ENCODE measurements at regions not wholly inside any gene's neighbourhood (a gene's known extent, or its start where the extent isn't known, plus 50 kb on each side); places are given as distances from the start of the nearest gene placed in this dataset.

DNA sequence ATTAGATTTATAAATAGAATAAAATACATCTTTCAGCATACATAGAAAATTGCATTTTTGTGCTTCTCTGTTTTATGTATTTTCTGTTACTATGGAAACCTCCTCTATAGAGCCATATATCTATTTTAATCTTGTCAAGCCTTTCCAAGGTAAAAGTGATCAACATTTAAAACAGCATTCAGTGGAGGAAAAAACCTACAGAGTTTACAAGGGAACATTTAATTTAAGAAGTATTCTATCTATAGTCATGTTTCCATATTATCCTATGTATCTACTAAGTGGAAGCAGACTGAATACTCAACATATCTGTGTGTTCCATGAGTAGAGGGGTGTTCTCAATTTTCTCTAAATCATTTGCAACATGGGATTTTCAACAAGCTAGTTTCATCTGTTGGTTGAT is 791.4 kb downstream of the CDH18 start:
- H3K27me3 ChIP-seq (ENCODE audit: control insufficient read depth, insufficient read depth, low read length), result no peaks in the 10 kb centered on the region
- H3K9me3 ChIP-seq (ENCODE audit: control insufficient read depth, insufficient read depth, low read depth, low read length), result no peaks in the 10 kb centered on the region
- H3K4me3 ChIP-seq (replicated peaks in 1 of 4; ENCODE audit: control extremely low read depth in 1 of 4, insufficient read depth in 1 of 4, low read depth in 3 of 4, low read length in 4 of 4), result no peak overlapping the region
- no peaks in the 10 kb centered on the region for H3K4me1 ChIP-seq (ENCODE audit: control insufficient read depth, extremely low read depth, insufficient read depth, low read length)
- H3K4me2 ChIP-seq (ENCODE audit: extremely low read depth, insufficient read depth, low read length), result no peak overlapping the region
- H3K27ac ChIP-seq (ENCODE audit: insufficient read depth, low read length), result no peak overlapping the region
- H4K20me1 ChIP-seq (ENCODE audit: control insufficient read depth, extremely low read depth, insufficient read depth, low read length), result no peaks in the 10 kb centered on the region
- TF ChIP-seq, protein P1, sequence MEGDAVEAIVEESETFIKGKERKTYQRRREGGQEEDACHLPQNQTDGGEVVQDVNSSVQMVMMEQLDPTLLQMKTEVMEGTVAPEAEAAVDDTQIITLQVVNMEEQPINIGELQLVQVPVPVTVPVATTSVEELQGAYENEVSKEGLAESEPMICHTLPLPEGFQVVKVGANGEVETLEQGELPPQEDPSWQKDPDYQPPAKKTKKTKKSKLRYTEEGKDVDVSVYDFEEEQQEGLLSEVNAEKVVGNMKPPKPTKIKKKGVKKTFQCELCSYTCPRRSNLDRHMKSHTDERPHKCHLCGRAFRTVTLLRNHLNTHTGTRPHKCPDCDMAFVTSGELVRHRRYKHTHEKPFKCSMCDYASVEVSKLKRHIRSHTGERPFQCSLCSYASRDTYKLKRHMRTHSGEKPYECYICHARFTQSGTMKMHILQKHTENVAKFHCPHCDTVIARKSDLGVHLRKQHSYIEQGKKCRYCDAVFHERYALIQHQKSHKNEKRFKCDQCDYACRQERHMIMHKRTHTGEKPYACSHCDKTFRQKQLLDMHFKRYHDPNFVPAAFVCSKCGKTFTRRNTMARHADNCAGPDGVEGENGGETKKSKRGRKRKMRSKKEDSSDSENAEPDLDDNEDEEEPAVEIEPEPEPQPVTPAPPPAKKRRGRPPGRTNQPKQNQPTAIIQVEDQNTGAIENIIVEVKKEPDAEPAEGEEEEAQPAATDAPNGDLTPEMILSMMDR (conservative IDR thresholded peaks at IDR 0.05 in 1 of 2, IDR thresholded peaks at IDR 0.05 in 1 of 2; ENCODE audit: low read depth in 1 of 2, low read length in 2 of 2), result no peak
- no peak for TF ChIP-seq EZH2 (IDR thresholded peaks at IDR 0.05; ENCODE audit: low read length, missing control alignments)
- no peaks in the 10 kb centered on the region for H3K36me3 ChIP-seq (ENCODE audit: control insufficient read depth, insufficient read depth, low read length)
- no peaks in the 10 kb centered on the region for H3K79me2 ChIP-seq (ENCODE audit: control insufficient read depth, insufficient read depth, low read length)
- H3K9ac ChIP-seq (ENCODE audit: insufficient read depth, low read length), result no peak overlapping the region
- no peak for DNase-seq (ENCODE audit: low read depth in 2 of 2)
- no peak overlapping the region for H2AFZ ChIP-seq (ENCODE audit: low read length)

DNA sequence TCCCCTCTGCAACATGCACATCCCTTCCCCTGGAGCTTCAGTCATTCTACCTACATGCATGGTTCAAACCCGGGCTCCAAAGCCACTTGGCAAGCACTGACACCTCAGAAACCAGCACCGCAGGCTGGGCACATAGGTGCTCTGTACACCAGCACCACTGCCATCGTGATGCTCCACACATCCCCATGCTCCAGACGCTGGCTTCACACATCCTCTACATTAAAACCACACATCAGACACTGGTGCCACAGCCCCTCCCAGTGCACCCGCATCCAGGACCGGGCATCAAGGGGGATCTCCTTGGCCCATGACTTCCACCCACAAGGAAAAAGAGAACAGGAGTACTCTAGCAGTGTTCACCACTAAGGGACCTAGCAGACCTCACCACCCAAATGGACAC is 787.7 kb downstream of the CDH18 start:
- Histone ChIP-seq H3K36me3 (ENCODE audit: control insufficient read depth, insufficient read depth, low read length) (no peaks in the 10 kb centered on the region), H3K9me3 (ENCODE audit: control insufficient read depth, insufficient read depth, low read depth, low read length) (no peaks in the 10 kb centered on the region), H2AFZ (ENCODE audit: low read length) (no peak overlapping the region), H3K27me3 (ENCODE audit: control insufficient read depth, insufficient read depth, low read length) (no peaks in the 10 kb centered on the region), H3K27ac (ENCODE audit: insufficient read depth, low read length) (no peak overlapping the region), H4K20me1 (ENCODE audit: control insufficient read depth, extremely low read depth, insufficient read depth, low read length) (no peaks in the 10 kb centered on the region), H3K4me2 (ENCODE audit: extremely low read depth, insufficient read depth, low read length) (no peak overlapping the region), H3K4me1 (ENCODE audit: control insufficient read depth, extremely low read depth, insufficient read depth, low read length) (no peaks in the 10 kb centered on the region), H3K4me3 (replicated peaks in 1 of 4; ENCODE audit: control extremely low read depth in 1 of 4, insufficient read depth in 1 of 4, low read depth in 3 of 4, low read length in 4 of 4) (no peak overlapping the region), H3K79me2 (ENCODE audit: control insufficient read depth, insufficient read depth, low read length) (no peaks in the 10 kb centered on the region), H3K9ac (ENCODE audit: insufficient read depth, low read length) (no peak overlapping the region)
- TF ChIP-seq, protein P1 (conservative IDR thresholded peaks at IDR 0.05 in 1 of 2, IDR thresholded peaks at IDR 0.05 in 1 of 2; ENCODE audit: low read depth in 1 of 2, low read length in 2 of 2), result no peak
- no peak for TF ChIP-seq EZH2 (IDR thresholded peaks at IDR 0.05; ENCODE audit: low read length, missing control alignments)
- no peak for DNase-seq (ENCODE audit: low read depth in 2 of 2)

DNA sequence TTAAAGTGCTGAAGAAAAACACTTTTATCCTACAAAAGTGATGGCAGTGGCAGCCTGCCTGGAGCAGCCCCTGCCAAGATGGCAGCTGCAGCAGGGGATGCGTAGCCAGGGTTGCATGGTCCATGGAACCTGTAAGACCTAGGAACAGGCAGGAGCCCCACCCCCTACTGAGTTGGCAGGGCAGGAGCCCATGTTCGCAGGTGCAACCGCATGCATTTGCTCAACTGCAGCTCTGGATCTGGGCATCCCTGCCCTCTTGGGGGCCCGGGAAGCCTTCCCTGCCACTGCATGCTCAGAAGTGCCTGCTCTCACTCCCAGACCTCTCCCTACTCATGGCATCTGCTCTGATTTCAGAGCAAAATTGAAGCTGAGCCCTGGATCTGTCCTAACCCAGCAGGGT is 779.6 kb downstream of the CDH18 start:
- H4K20me1 ChIP-seq (ENCODE audit: control insufficient read depth, extremely low read depth, insufficient read depth, low read length), result no peaks in the 10 kb centered on the region
- no peak overlapping the region for H3K9ac ChIP-seq (ENCODE audit: insufficient read depth, low read length)
- no peak overlapping the region for H3K27ac ChIP-seq (ENCODE audit: insufficient read depth, low read length)
- no peaks in the 10 kb centered on the region for H3K36me3 ChIP-seq (ENCODE audit: control insufficient read depth, insufficient read depth, low read length)
- H3K9me3 ChIP-seq (ENCODE audit: control insufficient read depth, insufficient read depth, low read depth, low read length), result no peaks in the 10 kb centered on the region
- H3K27me3 ChIP-seq (ENCODE audit: control insufficient read depth, insufficient read depth, low read length), result no peaks in the 10 kb centered on the region
- TF ChIP-seq, protein P1 (conservative IDR thresholded peaks at IDR 0.05 in 1 of 2, IDR thresholded peaks at IDR 0.05 in 1 of 2; ENCODE audit: low read depth in 1 of 2, low read length in 2 of 2), result no peak
- no peak for TF ChIP-seq EZH2 (IDR thresholded peaks at IDR 0.05; ENCODE audit: low read length, missing control alignments)
- H3K79me2 ChIP-seq (ENCODE audit: control insufficient read depth, insufficient read depth, low read length), result no peaks in the 10 kb centered on the region
- H3K4me2 ChIP-seq (ENCODE audit: extremely low read depth, insufficient read depth, low read length), result no peak overlapping the region
- no peak overlapping the region for H2AFZ ChIP-seq (ENCODE audit: low read length)
- no peak for DNase-seq (ENCODE audit: low read depth in 2 of 2)
- H3K4me3 ChIP-seq (replicated peaks in 1 of 4; ENCODE audit: control extremely low read depth in 1 of 4, insufficient read depth in 1 of 4, low read depth in 3 of 4, low read length in 4 of 4), result no peak overlapping the region
- H3K4me1 ChIP-seq (ENCODE audit: control insufficient read depth, extremely low read depth, insufficient read depth, low read length), result no peaks in the 10 kb centered on the region
